DMS53 (cell line): ENCODE measurements at regions not wholly inside any gene's neighbourhood (a gene's known extent, or its start where the extent isn't known, plus 50 kb on each side); places are given as distances from the start of the nearest gene placed in this dataset.
"Not testable (repeated sequence)": the region's sequence is repeated elsewhere in the genome, so short reads cannot be mapped to it uniquely, and the experiment has no call there.

ENCODE experiments used
- DNase-seq: peaks from one replicate; lab custom pipeline; 2025; lab: John Stamatoyannopoulos, UW

GRCh38 chr11:101835506-101836063 is 79.2 kb upstream of the CEP126 start:
- no peak for DNase-seq

- not testable (repeated sequence) for DNase-seq
Measured at GRCh38 chr11:101830475-101830874, 84.3 kb upstream of the CEP126 start.

GRCh38 chr11:101825531-101825930 is 89.3 kb upstream of the CEP126 start:
- DNase-seq: no peak

- DNase-seq: no peak
Measured at GRCh38 chr11:101817581-101817980, 97.2 kb upstream of the CEP126 start.

- no peak for DNase-seq
Measured at GRCh38 chr11:101816613-101817012, 98.2 kb upstream of the CEP126 start.

GRCh38 chr11:101812546-101812945 is 102.3 kb upstream of the CEP126 start:
- DNase-seq: no peak

- no peak for DNase-seq
Measured at GRCh38 chr11:101810546-101810945, 104.3 kb upstream of the CEP126 start.

- DNase-seq: no peak
Measured at GRCh38 chr11:101807531-101807930, 107.3 kb upstream of the CEP126 start.

- DNase-seq: no peak
Measured at GRCh38 chr11:101803651-101804050, 111.2 kb upstream of the CEP126 start.

- no peak for DNase-seq
Measured at GRCh38 chr11:101797335-101797734, 117.5 kb upstream of the CEP126 start.

GRCh38 chr11:101792814-101793213 is 122.0 kb upstream of the CEP126 start:
- DNase-seq: no peak

GRCh38 chr11:101786916-101787315 is 127.9 kb upstream of the CEP126 start:
- DNase-seq: no peak

GRCh38 chr11:101786421-101786820 is 128.4 kb upstream of the CEP126 start:
- no peak for DNase-seq

GRCh38 chr11:101779167-101779566 is 135.6 kb upstream of the CEP126 start:
- not testable (repeated sequence) for DNase-seq

- DNase-seq: no peak
Measured at GRCh38 chr11:101777476-101777875, 137.3 kb upstream of the CEP126 start.

- peak; percentile 67 for DNase-seq
Measured at GRCh38 chr11:101775033-101775432, 139.8 kb upstream of the CEP126 start.

GRCh38 chr11:101770648-101771047 is 144.2 kb upstream of the CEP126 start:
- DNase-seq: no peak

- DNase-seq: no peak
Measured at GRCh38 chr11:101765932-101766331, 148.9 kb upstream of the CEP126 start.

- peak; percentile 62 for DNase-seq
Measured at GRCh38 chr11:101759771-101760450, 154.9 kb upstream of the CEP126 start.

- no peak for DNase-seq
Measured at GRCh38 chr11:101757741-101758140, 157.1 kb upstream of the CEP126 start.

GRCh38 chr11:101748572-101749344 is 165.0 kb upstream of the TRPC6 start:
- no peak for DNase-seq

- no peak for DNase-seq
Measured at GRCh38 chr11:101745756-101746155, 161.9 kb upstream of the TRPC6 start.

GRCh38 chr11:101743828-101744227 is 160.0 kb upstream of the TRPC6 start:
- DNase-seq: no peak
